OCI-LY7 (cell line): ENCODE measurements at regions not wholly inside any gene's neighbourhood (a gene's known extent, or its start where the extent isn't known, plus 50 kb on each side); places are given as distances from the start of the nearest gene placed in this dataset.

Experiments used
- BruUV-seq: library from RNA; stranded (reverse); fragments of 400-500 nt; replicated peaks from 2 replicates; lab custom pipeline; 2021; lab: Mats Ljungman, UMichigan
- CTCF ChIA-PET: fragments of 300-600 bp; sonication (Branson Sonifier 250); formaldehyde crosslinking; loops from one replicate; lab custom pipeline; 2022; ENCODE audit warnings: antibody characterized with exemption; ENCODE audit not compliant: unreplicated experiment; lab: Charles Lee
- POLR2A ChIA-PET: fragments of 300-600 bp; sonication (Branson Sonifier 250); formaldehyde crosslinking; loops from one replicate; lab custom pipeline; 2022; ENCODE audit warnings: antibody characterized with exemption; lab: Charles Lee
- DNase-seq: peaks from one replicate; pipeline ENCODE4 v3.0.0-alpha.2; 2015; ENCODE audit warnings: low spot score
- H2AFZ ChIP-seq: fragments of 200-600 bp; sonication (generic), shearing (Covaris generic); 2 replicates; pipeline ENCODE4 v1.6.1; 2014; ENCODE audit warnings: mild to moderate bottlenecking, antibody characterized with exemption, low read length, moderate library complexity
- H3K27ac ChIP-seq: fragments of 200-600 bp; sonication (generic); 2 replicates; pipeline ENCODE4 v1.5.1; 2014; ENCODE audit warnings: mixed run types, low read depth, mild to moderate bottlenecking, moderate library complexity, low read length, inconsistent platforms; ENCODE audit not compliant: poor library complexity, severe bottlenecking
- H3K36me3 ChIP-seq: fragments of 200-600 bp; sonication (generic); 2 replicates; pipeline ENCODE4 v1.6.1; 2014; ENCODE audit warnings: mild to moderate bottlenecking, antibody characterized with exemption, low read length, moderate library complexity, mixed read lengths; ENCODE audit not compliant: insufficient read depth
- H3K4me1 ChIP-seq: fragments of 200-600 bp; sonication (generic); 2 replicates; pipeline ENCODE4 v1.5.1; 2014; ENCODE audit warnings: mild to moderate bottlenecking, low read length; ENCODE audit not compliant: insufficient read depth, poor library complexity, severe bottlenecking
- H3K4me2 ChIP-seq: fragments of 200-600 bp; sonication (generic); 2 replicates; pipeline ENCODE4 v1.6.1; 2014; ENCODE audit warnings: mild to moderate bottlenecking, low read length
- H3K4me3 ChIP-seq: fragments of 200-600 bp; sonication (generic); 2 replicates; pipeline ENCODE4 v1.5.1; 2014; ENCODE audit warnings: mild to moderate bottlenecking, low read depth, low read length; ENCODE audit not compliant: poor library complexity, severe bottlenecking
- H3K79me2 ChIP-seq: fragments of 200-600 bp; sonication (generic); 2 replicates; pipeline ENCODE4 v1.6.1; 2016; ENCODE audit warnings: low read depth, mild to moderate bottlenecking, low read length, moderate library complexity, mixed read lengths; ENCODE audit not compliant: insufficient read depth
- H3K9me2 ChIP-seq: fragments of 200-600 bp; sonication (generic); 2 replicates; pipeline ENCODE4 v1.6.1; 2016; ENCODE audit warnings: mild to moderate bottlenecking, low read length, mixed read lengths; ENCODE audit not compliant: insufficient read depth
- H3K9me3 ChIP-seq: fragments of 200-600 bp; sonication (generic); 2 replicates; pipeline ENCODE4 v1.6.1; 2014; ENCODE audit warnings: mild to moderate bottlenecking, mixed run types, low read length, mixed read lengths
- H4K20me1 ChIP-seq: fragments of 200-600 bp; sonication (generic); 2 replicates; pipeline ENCODE4 v1.6.1; 2014; ENCODE audit warnings: mild to moderate bottlenecking, antibody characterized with exemption, low read length, moderate library complexity, mixed read lengths; ENCODE audit not compliant: insufficient read depth
- CTCF ChIP-seq: fragments of 200-600 bp; sonication (generic); conservative IDR thresholded peaks from 2 replicates; pipeline ENCODE4 v1.5.1; 2014; ENCODE audit warnings: mild to moderate bottlenecking, antibody characterized with exemption, low read length, moderate library complexity, mixed read lengths
- EZH2phosphoT487 ChIP-seq: fragments of 200-600 bp; sonication (generic); IDR thresholded peaks from 2 replicates; pipeline ENCODE4 v1.6.1; 2018; ENCODE audit warnings: low read depth, borderline replicate concordance, mild to moderate bottlenecking, mixed run types, antibody characterized with exemption, low read length, moderate library complexity, mixed read lengths
- intact Hi-C: fragments of 100-400 bp; cut with micrococcal nuclease; formaldehyde crosslinking; loops from one replicate; pipeline ENCODE4 v1.10.0; 2022; ENCODE audit not compliant: unreplicated experiment

DNA sequence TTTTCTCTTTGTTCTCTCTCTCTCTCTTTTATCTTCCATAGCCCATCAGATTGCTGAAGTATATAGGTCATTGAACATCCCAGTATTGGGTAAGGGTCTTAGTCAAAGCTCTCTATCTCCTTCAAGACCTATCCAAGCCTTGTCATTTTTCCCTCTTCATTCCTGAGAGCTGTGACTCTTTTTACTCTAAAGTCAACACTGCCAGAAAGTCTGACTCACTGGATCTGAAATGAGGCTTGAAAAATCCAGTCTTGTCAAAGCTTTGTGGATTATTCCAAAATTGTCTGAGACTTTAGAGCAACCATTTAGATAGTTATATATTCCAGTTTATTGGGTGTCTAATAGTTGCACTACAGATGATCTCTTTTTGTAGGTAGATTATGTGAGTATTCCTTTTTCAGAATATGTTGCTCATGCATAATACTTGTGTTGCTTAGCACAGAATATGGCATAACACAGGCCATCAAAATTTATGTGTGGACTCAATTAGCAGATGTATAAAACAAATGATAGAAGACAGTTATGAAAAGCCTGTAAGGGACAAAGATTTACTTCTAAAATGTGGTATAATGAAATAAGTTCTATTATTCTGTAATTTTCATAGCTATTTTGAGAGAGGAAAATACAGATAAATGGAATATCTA, 389.3 kb upstream of the PCDH9 start:
- H3K9me3 ChIP-seq = no peaks in the 10 kb centered on the region
- 0 out of 2 replicates have a peak, but pooled peaks cover 4% of the 10 kb centered on the region for H3K9me2 ChIP-seq
- H4K20me1 ChIP-seq = no peaks in the 10 kb centered on the region
- CTCF ChIA-PET = no interaction called here
- no peaks in the 10 kb centered on the region for H3K79me2 ChIP-seq
- H3K4me3 ChIP-seq = no peak overlapping the region
- TF ChIP-seq EZH2phosphoT487 (no peak), CTCF (no peak)
- no peaks in the 10 kb centered on the region for H3K4me1 ChIP-seq
- intact Hi-C loops = no loop called here
- no peak for DNase-seq
- H3K4me2 ChIP-seq = no peak overlapping the region
- H2AFZ ChIP-seq = no peak overlapping the region
- BruUV-seq = no TSS peak
- no peaks in the 10 kb centered on the region for H3K36me3 ChIP-seq
- H3K27ac ChIP-seq = no peak overlapping the region
- POLR2A ChIA-PET = no interaction called here

- Histone ChIP-seq H3K4me2 (no peak overlapping the region), H3K4me1 (no peaks in the 10 kb centered on the region), H4K20me1 (no peaks in the 10 kb centered on the region), H3K9me2 (0 out of 2 replicates have a peak, but pooled peaks cover 4% of the 10 kb centered on the region), H3K4me3 (no peak overlapping the region), H3K79me2 (no peaks in the 10 kb centered on the region), H3K36me3 (no peaks in the 10 kb centered on the region), H2AFZ (no peak overlapping the region), H3K9me3 (no peaks in the 10 kb centered on the region), H3K27ac (no peak overlapping the region)
- ChIA-PET POLR2A (interaction anchor here (0.5 to 0.7 kb wide), 2 partner anchors 10 to 412 kb away, joined by 3 read pairs; no protein-coding TSS in a partner anchor), CTCF (no interaction called here)
- intact Hi-C loops = no loop called here
- BruUV-seq = no TSS peak
- no peak for DNase-seq
- no peak for TF ChIP-seq EZH2phosphoT487
Observed at GRCh38 chr13:67614579-67614978, 384.4 kb upstream of the PCDH9 start.

DNA sequence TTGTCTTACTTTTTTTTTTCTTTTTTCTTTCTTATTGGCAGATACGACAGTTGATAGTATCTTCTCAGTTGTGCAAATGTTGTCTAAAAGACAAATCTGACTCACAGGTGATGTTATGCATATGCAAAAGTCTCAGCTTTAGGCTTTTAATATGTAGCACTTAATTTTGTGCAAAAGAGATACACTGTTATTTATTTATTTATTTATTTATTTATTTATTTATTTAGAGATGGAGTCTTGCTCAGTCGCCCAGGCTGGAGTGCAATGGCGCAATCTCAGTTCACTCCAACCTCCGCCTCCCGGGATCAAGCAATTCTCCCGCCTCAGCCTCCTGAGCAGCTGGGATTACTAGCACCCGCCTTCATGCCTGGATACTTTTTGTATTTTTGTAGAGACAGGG, 383.9 kb upstream of the PCDH9 start:
- ChIA-PET CTCF (no interaction called here), POLR2A (no interaction called here)
- no peak overlapping the region for H2AFZ ChIP-seq
- no peaks in the 10 kb centered on the region for H3K79me2 ChIP-seq
- TF ChIP-seq EZH2phosphoT487 (no peak), CTCF (no peak)
- no TSS peak for BruUV-seq
- no peak overlapping the region for H3K27ac ChIP-seq
- H3K4me3 ChIP-seq = no peak overlapping the region
- DNase-seq = no peak
- H3K36me3 ChIP-seq = no peaks in the 10 kb centered on the region
- 0 out of 2 replicates have a peak, but pooled peaks cover 4% of the 10 kb centered on the region for H3K9me2 ChIP-seq
- intact Hi-C loops = no loop called here
- H3K4me1 ChIP-seq = no peaks in the 10 kb centered on the region
- no peak overlapping the region for H3K4me2 ChIP-seq
- H3K9me3 ChIP-seq = no peaks in the 10 kb centered on the region
- H4K20me1 ChIP-seq = no peaks in the 10 kb centered on the region
